GM04504 (cell line): ENCODE measurements at regions not wholly inside any gene's neighbourhood (a gene's known extent, or its start where the extent isn't known, plus 50 kb on each side); places are given as distances from the start of the nearest gene placed in this dataset.

ENCODE experiments used
- DNase-seq: peaks from one replicate; pipeline ENCODE4 v3.0.0-alpha.2; 2012; ENCODE audit warnings: low read depth

DNA sequence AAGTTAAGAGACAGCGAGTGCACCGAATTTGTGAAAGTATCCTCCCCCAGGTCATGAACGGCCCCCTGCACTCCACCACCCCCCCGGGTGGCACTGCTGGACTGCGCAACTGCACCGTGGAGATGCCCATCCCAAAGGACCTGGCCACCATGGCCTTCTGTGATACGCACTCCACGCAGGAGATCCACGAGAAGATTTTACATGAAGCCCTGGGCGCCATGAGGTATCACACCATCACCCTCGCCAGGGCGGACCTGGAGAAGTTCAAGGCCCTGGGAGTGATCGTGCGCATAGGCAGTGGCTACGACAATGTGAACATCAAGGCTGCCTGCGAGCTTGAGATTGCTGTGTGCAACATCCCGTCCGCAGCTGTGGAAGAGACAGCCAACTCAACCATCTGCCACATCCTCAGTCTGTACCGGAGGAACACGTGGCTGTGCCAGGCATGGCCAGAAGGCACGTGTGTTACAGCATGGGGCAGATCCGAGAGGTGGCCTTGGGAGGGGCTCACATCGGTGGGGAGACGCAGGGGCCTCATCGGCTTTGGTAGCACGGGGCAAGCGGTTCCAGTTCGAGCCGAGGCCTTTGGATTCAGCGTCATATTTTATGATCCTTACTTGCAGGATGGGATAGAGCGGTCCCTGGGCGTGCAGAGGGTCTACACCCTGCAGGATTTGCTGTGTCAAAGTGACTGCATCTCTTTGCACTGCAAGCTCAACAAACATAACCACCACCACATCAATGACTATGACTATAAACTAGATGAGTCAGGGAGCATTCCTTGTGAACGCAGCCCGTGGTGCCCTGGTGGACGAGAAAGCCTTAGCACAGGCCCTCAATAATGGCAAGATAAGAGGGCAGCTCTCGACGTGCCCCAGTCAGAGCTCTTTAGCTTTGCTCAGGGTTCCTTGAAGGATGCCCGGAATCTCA, 290.8 kb upstream of the MC4R start:
- no peak for DNase-seq

DNA sequence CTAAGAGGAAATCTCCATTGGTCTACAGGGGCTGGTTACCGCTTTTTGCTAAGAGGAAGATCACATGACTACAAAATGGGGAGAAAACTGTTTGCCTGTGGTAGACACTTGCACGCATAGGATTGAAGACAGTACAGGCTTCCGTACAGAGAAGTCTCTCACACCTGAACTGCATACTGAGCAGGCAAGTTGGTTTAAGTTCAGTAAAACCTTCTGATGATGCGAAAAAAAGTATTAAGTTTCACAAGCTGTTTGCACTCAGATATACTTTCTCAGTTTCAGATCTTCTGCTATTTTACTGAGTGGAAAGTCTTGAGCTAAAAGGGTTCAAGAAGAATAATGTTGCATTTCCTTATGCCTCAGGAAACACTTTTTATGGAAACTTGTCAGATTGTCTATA, 292.2 kb upstream of the MC4R start:
- DNase-seq: no peak

DNA sequence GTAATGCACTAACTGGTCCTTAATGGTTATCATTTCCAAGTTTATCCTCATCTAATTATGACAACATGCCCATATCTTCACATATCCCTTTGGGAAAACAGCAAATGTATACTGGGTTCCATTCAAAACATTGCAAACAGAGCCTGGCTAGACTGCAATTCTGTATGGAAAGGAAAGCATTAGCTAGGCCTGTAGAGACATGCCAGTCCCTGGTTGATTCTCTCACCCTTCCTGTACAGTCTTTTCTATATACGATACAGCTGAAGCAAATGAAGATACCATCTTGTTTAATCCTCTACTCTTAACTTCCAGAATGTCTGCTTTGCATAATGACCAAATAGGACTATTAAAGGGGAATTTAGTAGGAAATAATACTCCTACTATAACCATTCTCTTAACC, 294.4 kb upstream of the MC4R start:
- no peak for DNase-seq

DNA sequence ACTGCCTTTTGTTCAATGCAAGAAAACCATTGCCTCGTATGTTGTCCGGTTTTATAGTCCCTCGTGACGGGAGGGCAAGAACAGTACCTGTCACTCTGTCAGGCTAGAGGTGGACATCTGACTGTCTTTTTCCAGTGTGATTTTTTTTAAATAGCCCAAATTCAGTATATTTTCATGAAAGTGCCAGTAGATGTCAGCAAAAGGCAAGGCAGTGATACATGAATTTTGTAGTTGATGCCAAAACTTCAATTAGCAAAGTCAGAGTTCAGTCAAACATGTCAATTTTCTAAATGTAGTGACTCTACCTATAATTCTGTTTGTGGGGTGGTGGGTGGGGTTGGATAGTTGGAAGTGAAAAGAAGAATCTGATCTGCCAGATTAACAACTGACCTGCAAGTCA, 296.0 kb upstream of the MC4R start:
- no peak for DNase-seq

DNA sequence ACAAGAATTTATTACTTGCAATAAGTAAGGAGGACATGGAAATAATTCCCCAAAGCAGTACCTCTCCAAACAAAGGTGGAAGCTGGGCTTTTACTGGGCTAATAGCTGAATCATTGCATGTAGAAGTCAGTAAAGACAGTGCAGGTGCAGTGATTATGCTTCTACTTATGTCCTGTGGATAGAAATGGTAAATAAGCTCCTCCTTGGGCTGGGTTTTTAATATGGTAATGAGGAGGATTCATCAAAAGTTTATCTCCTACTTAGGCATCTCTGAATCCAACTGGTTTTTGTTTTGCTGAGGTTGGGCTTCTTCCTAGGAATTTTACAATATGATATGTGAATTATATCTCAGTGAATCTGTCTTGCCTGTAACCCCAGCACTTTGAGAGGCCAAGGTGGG, 297.4 kb upstream of the MC4R start:
- no peak for DNase-seq

DNA sequence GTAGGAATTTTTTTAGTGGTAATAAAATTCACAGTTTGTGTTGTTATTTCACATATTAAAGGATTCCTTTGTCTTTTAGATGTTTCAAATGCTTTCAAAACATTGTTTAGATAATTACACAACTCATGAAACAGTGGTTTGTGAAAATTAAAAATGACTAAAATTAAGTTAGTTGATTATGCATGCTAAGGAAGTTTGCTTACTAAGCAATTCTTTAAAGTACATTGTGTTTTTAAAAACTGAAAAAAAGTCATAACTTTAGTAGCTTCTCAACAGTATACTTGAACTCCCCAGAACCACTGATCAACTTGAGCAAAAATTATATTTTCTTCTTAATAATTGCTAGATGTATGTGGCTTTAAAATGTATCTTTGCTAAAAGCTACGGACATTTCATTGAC, 298.4 kb upstream of the MC4R start:
- DNase-seq: no peak

DNA sequence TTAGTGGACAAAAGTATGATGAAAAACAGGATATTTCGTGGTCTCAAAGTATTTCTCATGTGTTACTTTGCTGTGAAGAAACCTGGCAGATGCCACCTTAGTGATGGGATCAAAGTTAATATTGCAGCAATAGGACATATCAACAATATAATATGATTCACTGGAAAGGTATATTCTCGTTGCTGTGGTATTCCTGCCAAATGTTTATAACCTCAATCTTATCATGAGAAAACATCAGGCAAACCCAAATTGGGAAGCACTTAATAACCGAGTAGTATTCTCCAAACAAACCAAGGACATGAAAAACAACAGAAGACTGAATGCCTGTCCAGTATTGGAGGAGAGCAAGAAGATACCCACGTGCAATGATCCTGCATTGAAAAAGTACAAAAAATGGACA, 302.6 kb upstream of the MC4R start:
- no peak for DNase-seq

DNA sequence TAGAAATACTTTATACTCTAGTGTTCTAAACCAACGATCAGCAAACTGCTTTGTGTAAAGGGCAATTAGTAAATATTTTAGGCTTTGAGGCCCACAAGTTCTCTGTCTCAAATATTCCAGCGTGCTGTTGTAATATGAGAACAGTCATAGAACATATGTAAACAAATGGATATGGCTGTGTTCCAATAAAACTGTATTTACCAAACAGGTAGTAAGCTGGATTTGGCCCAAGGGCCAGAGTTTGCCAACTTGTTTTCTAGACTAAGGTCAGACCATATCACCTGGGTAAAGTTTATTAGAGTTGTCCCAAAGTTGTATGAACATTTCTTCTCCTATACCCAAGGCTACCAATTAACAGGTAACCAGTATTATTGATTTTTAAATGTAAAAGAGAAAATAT, 303.2 kb upstream of the MC4R start:
- DNase-seq: no peak

DNA sequence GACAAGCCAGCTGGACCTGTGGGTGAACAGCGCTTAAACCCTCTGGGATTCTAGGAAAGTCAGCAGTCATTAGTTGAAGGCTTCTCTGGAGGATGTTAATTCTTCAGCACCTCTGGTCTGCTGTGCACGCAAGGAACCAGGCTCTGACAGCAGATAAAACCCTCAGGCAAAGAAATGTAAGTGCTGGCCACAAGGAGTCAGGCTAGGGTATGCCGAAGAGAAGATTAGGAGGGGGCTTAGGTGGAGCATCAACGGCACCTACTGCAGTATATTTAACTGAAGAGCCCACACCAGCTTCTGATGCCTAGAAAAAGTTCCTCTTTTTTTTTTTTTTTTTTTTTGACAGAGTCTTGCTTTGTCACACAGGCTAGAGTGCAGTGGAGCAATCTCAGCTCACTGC, 304.2 kb upstream of the MC4R start:
- no peak for DNase-seq

DNA sequence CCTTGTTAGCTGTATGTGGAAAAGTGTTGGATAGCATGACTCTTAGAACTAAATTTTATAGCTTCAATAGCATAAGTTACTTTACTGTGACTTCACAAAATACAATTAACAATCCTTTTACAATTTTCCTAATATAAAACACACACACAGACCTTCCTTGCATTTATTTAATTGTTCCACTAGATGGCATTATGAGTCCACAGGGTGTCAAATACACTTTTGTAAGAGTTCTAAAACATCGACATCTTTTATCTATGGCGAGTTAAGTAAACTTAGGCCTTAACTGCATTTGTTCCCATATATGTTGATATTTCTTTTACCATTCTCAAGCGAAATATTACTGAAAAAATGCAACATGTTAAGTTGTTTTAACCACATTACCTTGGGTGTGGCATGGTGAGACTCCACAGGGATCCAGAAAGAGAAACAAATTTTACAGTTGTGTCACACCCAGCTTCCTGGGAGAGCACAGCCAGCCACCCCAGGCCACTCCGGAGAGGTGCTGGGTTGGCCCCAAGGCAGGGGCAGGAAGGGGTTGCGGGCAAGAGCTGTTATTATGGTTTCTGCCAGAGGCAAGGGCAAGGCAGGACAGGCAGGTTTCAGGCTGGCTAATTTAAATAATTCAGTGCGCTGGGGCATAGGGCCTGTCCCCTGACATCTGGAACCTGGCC, 312.4 kb upstream of the MC4R start:
- no peak for DNase-seq

DNA sequence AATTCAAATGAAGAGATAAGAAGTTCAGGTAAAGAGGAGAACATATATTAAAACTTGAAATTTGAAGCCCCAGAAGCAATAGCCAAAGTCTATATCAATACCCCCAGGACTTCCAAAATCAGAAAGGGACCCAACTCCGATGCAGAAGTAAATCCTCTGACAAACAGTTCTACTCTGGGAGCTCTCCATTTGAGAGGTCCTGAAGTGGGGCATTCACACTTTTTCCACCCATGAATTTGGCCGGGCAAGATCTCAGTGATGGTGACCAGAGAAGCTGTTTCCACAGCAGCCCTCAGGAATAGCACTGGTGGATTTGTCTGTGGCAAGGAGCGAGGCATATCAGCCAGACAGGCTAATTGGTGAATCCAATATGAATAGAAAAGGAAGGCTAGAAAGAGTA, 313.6 kb upstream of the MC4R start:
- DNase-seq: no peak

DNA sequence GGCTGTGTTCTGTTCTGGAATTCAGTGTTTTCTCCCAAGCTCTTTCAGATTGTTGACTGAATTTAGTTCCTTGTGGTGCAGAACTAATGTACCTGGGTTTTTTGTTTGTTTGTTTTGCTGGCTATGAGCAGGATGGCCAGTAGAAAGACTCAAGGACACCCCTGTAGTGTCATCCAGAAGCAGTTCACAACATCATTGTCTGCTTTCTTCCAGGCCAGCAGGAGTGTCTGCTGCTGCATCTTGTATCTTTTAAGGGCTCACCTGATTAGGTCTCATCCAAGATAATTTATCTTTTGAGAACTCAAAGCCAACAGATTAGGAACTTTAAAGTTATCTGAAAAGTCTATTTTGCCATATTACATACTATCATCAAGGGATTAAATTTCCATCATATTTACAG, 318.5 kb upstream of the MC4R start:
- DNase-seq: no peak

DNA sequence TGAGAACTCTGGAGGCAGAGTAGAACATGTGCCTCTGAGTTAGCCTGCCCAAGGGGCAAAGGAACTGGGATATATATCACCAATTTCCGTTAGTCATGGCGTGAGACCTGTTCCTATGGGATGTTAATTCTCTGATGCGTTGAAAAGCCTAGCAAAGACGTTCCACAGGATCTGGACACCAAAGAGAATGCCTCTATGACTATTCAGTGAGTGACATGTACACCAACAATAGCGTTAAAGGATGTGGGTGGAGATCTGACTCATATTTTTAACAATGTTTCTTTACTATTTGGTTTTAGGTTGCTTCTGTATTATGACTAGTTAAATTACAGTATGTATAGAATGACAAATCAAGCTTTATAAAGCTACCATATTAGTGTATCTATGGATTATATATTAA, 320.9 kb upstream of the MC4R start:
- no peak for DNase-seq

DNA sequence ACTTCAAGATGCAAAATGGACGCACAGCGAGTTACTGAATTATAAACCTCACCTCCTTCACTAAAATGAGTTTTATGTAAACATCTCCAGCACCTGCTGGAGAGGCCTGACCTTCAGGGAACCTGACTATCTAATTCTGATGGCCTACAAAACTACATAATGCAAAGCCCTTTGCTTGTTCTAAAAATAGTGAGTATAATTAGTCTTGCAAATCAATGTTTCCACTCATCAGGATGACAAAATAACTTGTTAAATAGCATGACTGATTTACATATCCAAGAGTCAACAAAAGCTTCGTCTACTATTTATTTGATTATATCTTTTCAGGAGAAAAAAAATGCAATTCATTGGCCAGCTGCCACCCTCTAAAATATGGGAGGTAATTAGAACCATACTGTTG, 326.3 kb upstream of the MC4R start:
- no peak for DNase-seq

DNA sequence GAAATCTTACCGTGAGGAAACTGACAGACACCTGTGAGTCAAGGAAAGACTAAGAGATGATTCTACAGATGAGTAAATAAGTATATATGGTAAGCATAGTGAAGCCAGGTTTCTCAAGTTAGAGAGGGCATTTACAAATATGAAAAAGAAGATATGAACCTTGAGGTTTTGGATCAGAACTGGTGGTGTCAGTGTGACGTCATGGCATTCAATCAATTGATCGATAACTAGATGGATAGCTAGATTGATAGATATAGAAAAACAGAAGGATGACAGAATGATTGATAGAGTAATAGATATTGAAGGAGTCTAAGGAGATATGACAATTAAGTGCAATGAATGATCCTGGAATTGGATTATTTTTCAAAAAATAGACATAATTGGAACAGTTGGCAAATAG, 350.2 kb upstream of the MC4R start:
- DNase-seq: no peak

DNA sequence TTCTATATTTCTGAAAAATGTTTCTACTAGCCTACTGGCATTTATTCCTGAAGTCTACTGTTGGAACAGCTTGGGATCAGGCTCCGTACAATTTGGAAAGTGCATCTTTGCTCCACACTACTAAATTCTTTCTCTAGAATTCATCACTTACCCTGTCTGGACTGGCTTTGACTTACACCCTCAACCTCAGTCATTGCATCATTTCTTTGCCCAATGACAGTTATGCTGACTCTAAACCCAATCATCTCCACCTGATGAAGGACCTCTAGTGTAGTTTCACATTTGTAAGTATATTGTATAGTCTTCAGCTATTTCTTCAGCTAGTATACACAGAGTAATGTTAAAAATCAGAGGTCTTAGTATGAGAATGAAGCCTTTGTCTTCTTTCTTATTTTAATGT, 359.6 kb upstream of the MC4R start:
- DNase-seq: no peak

DNA sequence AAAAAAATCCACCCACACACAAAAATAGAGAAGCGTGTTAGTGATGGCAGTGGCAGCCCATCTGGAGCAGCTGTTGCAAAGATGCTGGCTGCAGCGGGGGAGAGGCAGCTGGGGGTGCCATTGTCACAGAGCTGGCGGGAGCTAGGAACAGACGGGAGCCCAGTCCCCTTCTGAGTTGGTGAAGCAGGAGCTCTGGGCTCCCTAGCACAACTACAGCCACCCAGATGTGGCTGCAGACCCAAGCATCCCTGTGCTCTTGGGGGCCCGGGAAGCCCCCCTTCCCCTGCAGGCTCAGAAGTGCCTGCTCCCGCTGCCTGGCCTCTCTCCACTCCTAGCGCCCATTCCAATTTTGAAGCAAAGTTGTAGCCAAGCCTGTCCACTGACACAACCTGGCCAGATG, 366.6 kb upstream of the MC4R start:
- no peak for DNase-seq

DNA sequence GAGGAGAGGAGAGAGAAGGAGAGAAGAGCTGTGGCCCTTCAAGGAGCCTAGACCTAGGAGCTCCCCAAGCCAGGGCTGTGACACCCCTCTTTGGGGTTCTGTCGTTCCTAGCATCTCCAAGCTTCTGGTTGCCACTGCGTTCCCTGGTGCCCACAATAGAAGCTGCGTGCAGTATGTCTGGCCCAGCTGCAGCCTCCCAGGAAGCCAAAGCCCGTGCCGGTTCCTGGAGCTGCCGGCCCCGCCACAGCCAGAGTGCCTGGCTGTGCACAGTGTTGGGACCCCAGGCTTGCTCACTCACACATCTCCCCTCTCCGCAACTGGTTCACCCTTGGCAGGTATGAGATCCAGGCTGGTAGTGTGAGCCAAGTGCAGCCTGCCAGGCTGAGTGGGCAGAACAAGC, 367.7 kb upstream of the MC4R start:
- no peak for DNase-seq

DNA sequence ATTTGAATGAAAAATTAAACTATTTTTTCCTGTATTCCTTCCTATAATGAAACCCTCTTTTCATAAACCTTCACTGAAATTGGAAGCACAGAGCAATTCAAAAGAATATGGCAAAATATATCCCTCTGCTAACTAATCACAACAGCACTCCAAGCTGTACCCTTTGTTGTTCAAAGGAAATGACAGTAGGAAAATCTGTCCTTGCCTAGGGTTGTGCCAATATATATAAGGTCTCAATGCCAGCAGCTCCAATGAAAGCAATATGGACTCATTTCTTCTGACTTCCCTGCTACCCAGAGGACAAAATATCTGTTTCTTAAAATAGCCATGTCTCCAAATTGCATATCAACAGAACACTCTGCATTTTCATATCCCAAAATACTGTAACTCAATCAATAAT, 373.9 kb upstream of the MC4R start:
- DNase-seq: no peak

DNA sequence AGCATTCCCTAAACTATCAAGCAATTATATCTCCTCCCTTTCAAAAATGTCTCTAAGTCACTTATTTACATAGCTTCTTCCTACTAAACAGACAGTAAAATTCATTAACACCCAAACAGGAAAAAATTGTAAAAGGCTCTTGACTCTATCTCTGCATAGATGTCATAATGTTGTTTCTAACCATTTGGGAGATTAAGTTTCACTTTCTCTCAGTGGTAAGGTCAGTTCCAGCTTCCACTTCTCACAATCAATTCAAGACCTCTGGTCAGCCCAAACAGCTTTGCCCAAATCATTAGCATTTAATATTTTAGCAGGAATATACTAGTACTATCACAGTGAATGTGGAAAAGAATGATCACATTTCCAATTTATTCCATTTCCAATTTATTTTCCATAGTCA, 374.3 kb upstream of the MC4R start:
- DNase-seq: no peak

DNA sequence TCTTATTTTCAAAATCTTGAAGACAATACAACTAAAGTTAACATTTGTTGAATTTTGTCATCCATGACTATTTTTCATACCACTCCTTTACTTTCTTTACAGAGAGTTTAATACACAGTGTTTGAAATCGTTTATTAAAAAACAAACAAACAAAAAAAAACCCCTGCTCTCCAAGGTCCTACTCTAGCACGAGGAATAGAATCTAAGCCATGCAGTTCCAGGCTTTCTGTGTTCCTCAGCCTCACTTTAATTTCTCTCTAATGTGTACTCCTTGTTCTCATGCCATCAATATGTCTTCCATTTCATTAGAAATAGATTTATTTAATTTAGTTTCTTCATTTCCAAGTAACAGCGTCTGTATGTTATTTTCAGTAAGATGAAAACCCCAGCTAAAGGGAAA, 381.2 kb upstream of the MC4R start:
- DNase-seq: no peak

DNA sequence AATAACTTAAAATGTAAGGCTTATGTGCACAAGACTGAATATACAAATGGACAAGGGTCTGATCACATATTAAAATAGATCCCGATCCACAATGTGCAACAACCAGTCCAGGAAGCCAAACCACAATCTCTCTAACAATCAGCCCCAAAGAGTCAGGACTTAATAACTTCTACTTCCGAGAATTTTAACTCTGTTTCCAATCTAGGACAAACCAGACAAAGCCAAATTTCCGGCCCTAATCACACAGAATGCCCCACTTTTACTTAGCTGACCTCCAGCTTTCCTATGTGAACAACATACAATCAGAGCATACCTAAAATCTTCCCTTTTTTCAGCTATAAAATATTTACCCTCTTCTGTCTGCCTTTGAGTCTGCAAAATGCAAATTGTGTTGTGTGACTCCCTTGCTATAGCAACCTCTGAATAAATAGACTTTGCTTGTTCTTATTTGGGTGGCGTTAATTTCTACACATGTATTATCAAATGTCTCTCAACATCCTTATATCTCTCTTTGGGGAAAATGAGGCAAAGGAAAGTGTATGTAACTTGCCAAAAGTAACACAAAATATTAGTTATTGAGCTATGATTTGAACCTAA, 381.9 kb upstream of the MC4R start:
- no peak for DNase-seq

DNA sequence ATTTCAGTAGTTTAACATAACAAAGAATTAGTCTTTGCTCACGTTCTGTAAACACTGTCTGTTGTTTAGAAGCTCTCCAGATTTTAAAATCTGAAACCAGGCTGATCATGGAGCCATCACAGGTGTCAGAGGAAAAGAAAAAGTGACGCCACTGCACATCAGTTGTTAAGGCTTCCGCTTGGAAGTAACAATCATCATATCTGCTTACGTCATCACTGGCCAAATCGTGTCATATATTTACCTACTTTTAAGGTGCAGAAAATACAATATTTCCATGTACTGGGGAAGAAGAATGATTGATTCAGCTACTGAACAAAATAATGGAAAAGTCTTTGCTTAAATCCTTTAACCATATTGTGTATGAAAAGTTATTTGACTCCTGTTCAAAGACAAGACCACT, 382.6 kb upstream of the MC4R start:
- no peak for DNase-seq
